IPS-20b (cell line): ENCODE measurements at regions not wholly inside any gene's neighbourhood (a gene's known extent, or its start where the extent isn't known, plus 50 kb on each side); places are given as distances from the start of the nearest gene placed in this dataset.

Experiments
- H3K27ac ChIP-seq: one replicate; pipeline ENCODE4 v1.5.1; 2013; ENCODE audit warnings: low read length
- H3K27me3 ChIP-seq: 2 replicates; pipeline ENCODE4 v1.6.1; 2013; ENCODE audit warnings: mild to moderate bottlenecking, low read length, inconsistent platforms; ENCODE audit not compliant: insufficient read depth
- H3K36me3 ChIP-seq: 2 replicates; pipeline ENCODE4 v1.6.1; 2013; ENCODE audit warnings: low read depth, mild to moderate bottlenecking, inconsistent platforms, low read length, moderate library complexity; ENCODE audit not compliant: insufficient read depth
- H3K4me1 ChIP-seq: 2 replicates; pipeline ENCODE4 v1.6.1; 2013; ENCODE audit warnings: mild to moderate bottlenecking, control low read depth, inconsistent platforms, low read length, moderate library complexity; ENCODE audit not compliant: insufficient read depth
- H3K4me3 ChIP-seq: 2 replicates; pipeline ENCODE4 v1.5.1; 2013; ENCODE audit warnings: mild to moderate bottlenecking, low read length, inconsistent platforms
- H3K9ac ChIP-seq: 2 replicates; pipeline ENCODE4 v1.6.1; 2013; ENCODE audit warnings: low read depth, mild to moderate bottlenecking, inconsistent platforms, low read length, moderate library complexity
- H3K9me3 ChIP-seq: 2 replicates; pipeline ENCODE4 v1.6.1; 2013; ENCODE audit warnings: mild to moderate bottlenecking, low read depth, low read length, inconsistent platforms; ENCODE audit not compliant: insufficient read depth

GRCh38 chr13:85501616-85502015 is 297.6 kb downstream of the SLITRK6 start:
- H3K4me1 ChIP-seq: peaks cover 5% of the 10 kb centered on the region; the same call in 1 of the 2 replicates
- H3K27ac ChIP-seq: no peak overlapping the region
- H3K27me3 ChIP-seq: no peaks in the 10 kb centered on the region

GRCh38 chr13:85500696-85501256 is 298.4 kb downstream of the SLITRK6 start:
- Histone ChIP-seq H3K36me3 (no peaks in the 10 kb centered on the region), H3K9ac (no peak overlapping the region), H3K9me3 (no peaks in the 10 kb centered on the region), H3K4me1 (peaks cover 5% of the 10 kb centered on the region; the same call in 1 of the 2 replicates), H3K27me3 (no peaks in the 10 kb centered on the region), H3K27ac (no peak overlapping the region), H3K4me3 (no peak overlapping the region)

More at GRCh38 chr13:85501616-85502015, 297.6 kb downstream of the SLITRK6 start:
- no peak overlapping the region for H3K4me3 ChIP-seq
- H3K9ac ChIP-seq: no peak overlapping the region
- no peaks in the 10 kb centered on the region for H3K36me3 ChIP-seq
- no peaks in the 10 kb centered on the region for H3K9me3 ChIP-seq

- Histone ChIP-seq H3K4me1 (peaks cover 5% of the 10 kb centered on the region; the same call in 1 of the 2 replicates), H3K36me3 (no peaks in the 10 kb centered on the region), H3K9ac (no peak overlapping the region), H3K4me3 (no peak overlapping the region), H3K27me3 (no peaks in the 10 kb centered on the region), H3K27ac (no peak overlapping the region), H3K9me3 (no peaks in the 10 kb centered on the region)
Observed at GRCh38 chr13:85498774-85499173, 300.4 kb downstream of the SLITRK6 start.

- no peak overlapping the region for H3K9ac ChIP-seq
- H3K4me1 ChIP-seq: peaks cover 5% of the 10 kb centered on the region; the same call in 1 of the 2 replicates
- H3K36me3 ChIP-seq: no peaks in the 10 kb centered on the region
- no peak overlapping the region for H3K27ac ChIP-seq
- no peak overlapping the region for H3K4me3 ChIP-seq
- H3K27me3 ChIP-seq: no peaks in the 10 kb centered on the region
- H3K9me3 ChIP-seq: no peaks in the 10 kb centered on the region
Observed at GRCh38 chr13:85497652-85498051, 301.6 kb downstream of the SLITRK6 start.

- Histone ChIP-seq H3K9ac (no peak overlapping the region), H3K27ac (no peak overlapping the region), H3K27me3 (no peaks in the 10 kb centered on the region), H3K4me3 (no peak overlapping the region), H3K36me3 (no peaks in the 10 kb centered on the region), H3K4me1 (no peaks in the 10 kb centered on the region), H3K9me3 (no peaks in the 10 kb centered on the region)
Observed at GRCh38 chr13:85492283-85492682, 306.9 kb downstream of the SLITRK6 start.

GRCh38 chr13:85486663-85487062 is 312.6 kb downstream of the SLITRK6 start:
- Histone ChIP-seq H3K27me3 (no peaks in the 10 kb centered on the region), H3K27ac (no peak overlapping the region), H3K4me3 (no peak overlapping the region), H3K9ac (no peak overlapping the region), H3K36me3 (no peaks in the 10 kb centered on the region), H3K4me1 (no peaks in the 10 kb centered on the region), H3K9me3 (no peaks in the 10 kb centered on the region)

GRCh38 chr13:85473144-85473543 is 326.1 kb downstream of the SLITRK6 start:
- Histone ChIP-seq H3K4me3 (no peak overlapping the region), H3K9ac (no peak overlapping the region), H3K36me3 (no peaks in the 10 kb centered on the region), H3K27me3 (no peaks in the 10 kb centered on the region), H3K9me3 (no peaks in the 10 kb centered on the region), H3K4me1 (no peaks in the 10 kb centered on the region), H3K27ac (no peak overlapping the region)

- Histone ChIP-seq H3K27me3 (no peaks in the 10 kb centered on the region), H3K36me3 (no peaks in the 10 kb centered on the region), H3K27ac (no peak overlapping the region)
Observed at GRCh38 chr13:85469320-85469719, 329.9 kb downstream of the SLITRK6 start.

GRCh38 chr13:85462792-85463425 is 336.3 kb downstream of the SLITRK6 start:
- Histone ChIP-seq H3K4me3 (no peak overlapping the region), H3K9me3 (peaks cover 19% of the 10 kb centered on the region), H3K27ac (no peak overlapping the region), H3K4me1 (no peaks in the 10 kb centered on the region), H3K27me3 (no peaks in the 10 kb centered on the region), H3K9ac (no peak overlapping the region), H3K36me3 (no peaks in the 10 kb centered on the region)

More at GRCh38 chr13:85469320-85469719, 329.9 kb downstream of the SLITRK6 start:
- H3K4me3 ChIP-seq: no peak overlapping the region
- no peaks in the 10 kb centered on the region for H3K9me3 ChIP-seq
- no peaks in the 10 kb centered on the region for H3K4me1 ChIP-seq
- H3K9ac ChIP-seq: no peak overlapping the region

- Histone ChIP-seq H3K9me3 (peaks cover 32% of the 10 kb centered on the region), H3K4me1 (no peaks in the 10 kb centered on the region), H3K4me3 (no peak overlapping the region), H3K36me3 (no peaks in the 10 kb centered on the region), H3K9ac (no peak overlapping the region), H3K27ac (no peak overlapping the region), H3K27me3 (no peaks in the 10 kb centered on the region)
Observed at GRCh38 chr13:85461621-85462020, 337.6 kb downstream of the SLITRK6 start.

- Histone ChIP-seq H3K4me3 (no peak overlapping the region), H3K27me3 (no peaks in the 10 kb centered on the region), H3K36me3 (no peaks in the 10 kb centered on the region), H3K9me3 (no peaks in the 10 kb centered on the region), H3K4me1 (peaks cover 8% of the 10 kb centered on the region; the same call in 1 of the 2 replicates), H3K27ac (no peak overlapping the region), H3K9ac (no peak overlapping the region)
Observed at GRCh38 chr13:85445534-85445933, 353.7 kb downstream of the SLITRK6 start.

- Histone ChIP-seq H3K9me3 (no peaks in the 10 kb centered on the region), H3K4me1 (no peaks in the 10 kb centered on the region), H3K27ac (no peak overlapping the region), H3K4me3 (no peak overlapping the region), H3K9ac (no peak overlapping the region), H3K36me3 (no peaks in the 10 kb centered on the region), H3K27me3 (no peaks in the 10 kb centered on the region)
Observed at GRCh38 chr13:85441975-85442374, 357.2 kb downstream of the SLITRK6 start.
